GM23248 (cell line): ENCODE measurements at regions not wholly inside any gene's neighbourhood (a gene's known extent, or its start where the extent isn't known, plus 50 kb on each side); places are given as distances from the start of the nearest gene placed in this dataset.

ENCODE experiments used
- DNase-seq: peaks from one replicate; pipeline ENCODE4 v3.0.0-alpha.2; 2015
- H2AFZ ChIP-seq: fragments of 200-600 bp; sonication (generic); 2 replicates; pipeline ENCODE4 v1.6.1; 2016; ENCODE audit warnings: antibody characterized with exemption
- H3F3A ChIP-seq: fragments of 200-600 bp; sonication (generic); 2 replicates; pipeline ENCODE4 v1.6.1; 2016; ENCODE audit warnings: mild to moderate bottlenecking, antibody characterized with exemption, mixed run types; ENCODE audit not compliant: insufficient read depth
- H3K27ac ChIP-seq: fragments of 200-600 bp; sonication (generic); 2 replicates; pipeline ENCODE4 v1.5.1; 2016; ENCODE audit warnings: mild to moderate bottlenecking
- H3K27me3 ChIP-seq: fragments of 200-600 bp; sonication (generic); replicated peaks from 2 replicates; pipeline ENCODE4 v1.6.1; 2016; ENCODE audit warnings: mild to moderate bottlenecking; ENCODE audit not compliant: insufficient read depth
- H3K36me3 ChIP-seq: fragments of 200-600 bp; sonication (generic); 2 replicates; pipeline ENCODE4 v1.6.1; 2016; ENCODE audit warnings: low read depth, mild to moderate bottlenecking
- H3K4me1 ChIP-seq: fragments of 200-600 bp; sonication (generic); 2 replicates; pipeline ENCODE4 v1.6.1; 2016; ENCODE audit warnings: mild to moderate bottlenecking; ENCODE audit not compliant: insufficient read depth
- H3K4me2 ChIP-seq: fragments of 200-600 bp; sonication (generic); one replicate; pipeline ENCODE4 v1.6.1; 2016; ENCODE audit warnings: mild to moderate bottlenecking; ENCODE audit not compliant: unreplicated experiment
- H3K4me3 ChIP-seq: fragments of 200-600 bp; sonication (generic); 2 replicates; pipeline ENCODE4 v1.5.1; 2016; ENCODE audit warnings: mild to moderate bottlenecking
- H3K79me2 ChIP-seq: fragments of 200-600 bp; sonication (generic); 2 replicates; pipeline ENCODE4 v1.6.1; 2016; ENCODE audit warnings: mild to moderate bottlenecking; ENCODE audit not compliant: insufficient read depth
- H3K9ac ChIP-seq: fragments of 200-600 bp; sonication (generic); 2 replicates; pipeline ENCODE4 v1.6.1; 2016; ENCODE audit warnings: mild to moderate bottlenecking
- H3K9me2 ChIP-seq: fragments of 200-600 bp; sonication (generic); 2 replicates; pipeline ENCODE4 v1.6.1; 2016; ENCODE audit warnings: mixed run types, mild to moderate bottlenecking, moderate library complexity; ENCODE audit not compliant: insufficient read depth
- H3K9me3 ChIP-seq: fragments of 200-600 bp; sonication (generic); one replicate; pipeline ENCODE4 v1.6.1; 2017; ENCODE audit warnings: low read depth
- H4K20me1 ChIP-seq: fragments of 200-600 bp; sonication (generic); 2 replicates; pipeline ENCODE4 v1.6.0; 2016; ENCODE audit not compliant: insufficient read depth
- EZH2 ChIP-seq: fragments of 200-600 bp; sonication (generic); IDR thresholded peaks from 2 replicates; pipeline ENCODE4 v1.6.1; 2018; ENCODE audit warnings: antibody characterized with exemption, mild to moderate bottlenecking; ENCODE audit not compliant: insufficient read depth, poor library complexity, severe bottlenecking
- EZH2phosphoT487 ChIP-seq: fragments of 200-600 bp; sonication (generic); IDR thresholded peaks from 2 replicates; pipeline ENCODE4 v1.6.1; 2018; ENCODE audit warnings: antibody characterized with exemption, moderate library complexity, mild to moderate bottlenecking, low read depth; ENCODE audit not compliant: insufficient read depth
- WGBS, 2 experiments: methylation state at CpG; one replicate each; pipeline ENCODE4 v1.1.6; 2015 to 2017; ENCODE audit warnings: low lambda C conversion rate in 2 of 2, low coverage in 1 of 2; ENCODE audit errors: missing lambda C conversion rate in 2 of 2; 5-methylcytosine and 5-hydroxymethylcytosine counted together
- in situ Hi-C: fragments of 300-500 bp; cut with MboI; formaldehyde crosslinking; loops from 2 replicates; pipeline ENCODE4 v1.15.0; 2020

- Histone ChIP-seq H3K4me1 (no peaks in the 10 kb centered on the region), H3K4me3 (no peak overlapping the region), H3K9me3 (no peaks in the 10 kb centered on the region), H2AFZ (no peak overlapping the region), H3K79me2 (no peaks in the 10 kb centered on the region), H3K9ac (no peak overlapping the region), H3K4me2 (no peak overlapping the region), H3K36me3 (no peaks in the 10 kb centered on the region), H3K27ac (no peak overlapping the region), H4K20me1 (no peaks in the 10 kb centered on the region), H3K27me3 (no peaks in the 10 kb centered on the region), H3K9me2 (no peaks in the 10 kb centered on the region), H3F3A (no peaks in the 10 kb centered on the region)
- TF ChIP-seq EZH2phosphoT487 (no peak), EZH2 (no peak)
- DNase-seq = peak; percentile 72
- in situ Hi-C loops = no loop called here
- WGBS, 2 experiments = 7 to 8% methylated on average over 2 of the region's 2 CpGs
Measured at GRCh38 chr1:112172294-112172882, 182.9 kb upstream of the KCND3 start.

DNA sequence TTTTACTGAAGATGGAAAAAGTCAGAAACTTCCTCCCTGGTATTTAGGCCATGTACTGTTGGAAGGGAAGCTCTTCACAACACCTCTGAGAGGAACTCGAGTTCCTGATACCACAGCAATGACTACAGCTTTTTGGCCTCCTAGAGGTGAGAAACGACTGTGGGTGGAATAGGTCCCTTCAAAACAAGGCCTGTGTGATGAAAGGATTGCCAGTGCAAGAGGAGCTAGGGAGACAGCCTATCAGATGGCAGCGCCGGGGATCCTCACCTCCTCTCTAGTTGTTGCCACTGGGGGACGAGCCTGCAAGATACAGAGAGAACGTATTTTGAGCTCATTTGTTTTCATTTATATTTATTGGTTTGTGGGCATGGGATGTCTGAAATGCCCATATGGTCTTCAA, 187.8 kb upstream of the KCND3 start:
- 20 to 22% methylated on average over 6 of the region's 6 CpGs for WGBS, 2 experiments
- Histone ChIP-seq H3K4me1 (no peaks in the 10 kb centered on the region), H3K4me3 (no peak overlapping the region), H3K36me3 (no peaks in the 10 kb centered on the region), H3K9me2 (no peaks in the 10 kb centered on the region), H4K20me1 (no peaks in the 10 kb centered on the region), H3F3A (no peaks in the 10 kb centered on the region), H3K27me3 (no peaks in the 10 kb centered on the region), H2AFZ (no peak overlapping the region), H3K4me2 (no peak overlapping the region), H3K9ac (no peak overlapping the region), H3K79me2 (no peaks in the 10 kb centered on the region), H3K27ac (no peak overlapping the region), H3K9me3 (no peaks in the 10 kb centered on the region)
- in situ Hi-C loops = no loop called here
- no peak for TF ChIP-seq EZH2phosphoT487
- no peak for TF ChIP-seq EZH2
- no peak for DNase-seq

GRCh38 chr1:112188611-112189010, 199.1 kb upstream of the KCND3 start:
- Histone ChIP-seq H3K4me2 (no peak overlapping the region), H3K79me2 (no peaks in the 10 kb centered on the region), H3K4me1 (no peaks in the 10 kb centered on the region), H3K9me2 (no peaks in the 10 kb centered on the region), H3K36me3 (no peaks in the 10 kb centered on the region), H3K27ac (no peak overlapping the region), H4K20me1 (no peaks in the 10 kb centered on the region), H3K9ac (no peak overlapping the region), H3F3A (no peaks in the 10 kb centered on the region), H2AFZ (no peak overlapping the region), H3K27me3 (no peaks in the 10 kb centered on the region; the same call in 1 of the 2 replicates), H3K4me3 (no peak overlapping the region), H3K9me3 (no peaks in the 10 kb centered on the region)
- in situ Hi-C loops = no loop called here
- peak; percentile 4 for DNase-seq
- TF ChIP-seq EZH2phosphoT487 (no peak), EZH2 (no peak)

GRCh38 chr1:112196008-112196588, 199.9 kb upstream of the CTTNBP2NL start:
- H3K4me2 ChIP-seq = no peak overlapping the region

DNA sequence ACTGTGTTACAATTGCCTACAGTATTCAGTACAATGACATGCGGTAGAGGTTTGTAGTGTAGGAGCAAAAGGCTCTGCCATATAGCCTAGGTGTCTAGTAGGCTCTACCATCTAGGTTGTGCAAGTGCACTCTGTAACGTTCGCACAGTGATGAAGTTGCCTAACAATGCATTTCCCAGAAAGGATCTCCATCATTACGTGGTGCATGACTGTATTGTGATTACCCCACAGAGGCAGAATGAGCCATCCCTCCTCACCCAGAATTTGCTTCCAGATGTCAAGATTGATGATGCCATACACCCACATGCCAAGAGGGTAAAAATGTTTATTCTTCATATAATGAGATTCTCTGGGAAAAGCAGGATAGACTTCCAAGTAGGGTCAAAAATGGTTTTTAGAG, 199.3 kb upstream of the CTTNBP2NL start:
- Histone ChIP-seq H3K4me1 (no peaks in the 10 kb centered on the region), H3K4me2 (no peak overlapping the region), H3K27me3 (no peaks in the 10 kb centered on the region; the same call in 1 of the 2 replicates), H3K9me3 (no peaks in the 10 kb centered on the region), H3K4me3 (no peak overlapping the region), H3K27ac (no peak overlapping the region), H2AFZ (no peak overlapping the region), H3K9me2 (no peaks in the 10 kb centered on the region), H3K36me3 (no peaks in the 10 kb centered on the region), H3K79me2 (no peaks in the 10 kb centered on the region), H4K20me1 (no peaks in the 10 kb centered on the region), H3K9ac (no peak overlapping the region), H3F3A (no peaks in the 10 kb centered on the region)
- DNase-seq = peak; percentile 11
- TF ChIP-seq EZH2phosphoT487 = no peak
- no peak for TF ChIP-seq EZH2
- in situ Hi-C loops = no loop called here
- 27 to 35% methylated on average over 4 of the region's 4 CpGs for WGBS, 2 experiments

More at GRCh38 chr1:112196008-112196588, 199.9 kb upstream of the CTTNBP2NL start:
- no peak overlapping the region for H2AFZ ChIP-seq
- no peaks in the 10 kb centered on the region for H3K9me2 ChIP-seq
- no peak overlapping the region for H3K9ac ChIP-seq
- H3K4me3 ChIP-seq = no peak overlapping the region
- no peaks in the 10 kb centered on the region for H3K4me1 ChIP-seq
- no peaks in the 10 kb centered on the region for H3K79me2 ChIP-seq
- no peak for DNase-seq
- H3K27me3 ChIP-seq = no peaks in the 10 kb centered on the region; the same call in 1 of the 2 replicates
- no peak for TF ChIP-seq EZH2
- no peak for TF ChIP-seq EZH2phosphoT487
- no peaks in the 10 kb centered on the region for H4K20me1 ChIP-seq
- no peaks in the 10 kb centered on the region for H3F3A ChIP-seq
- WGBS, 2 experiments = 3 to 6% methylated on average over 4 of the region's 4 CpGs
- in situ Hi-C loops = no loop called here
- no peak overlapping the region for H3K27ac ChIP-seq
- H3K9me3 ChIP-seq = no peaks in the 10 kb centered on the region
- H3K36me3 ChIP-seq = no peaks in the 10 kb centered on the region
